ENCODE measurements at regions not wholly inside any gene's neighbourhood (a gene's known extent, or its start where the extent isn't known, plus 50 kb on each side); places are given as distances from the start of the nearest gene placed in this dataset.

DNA sequence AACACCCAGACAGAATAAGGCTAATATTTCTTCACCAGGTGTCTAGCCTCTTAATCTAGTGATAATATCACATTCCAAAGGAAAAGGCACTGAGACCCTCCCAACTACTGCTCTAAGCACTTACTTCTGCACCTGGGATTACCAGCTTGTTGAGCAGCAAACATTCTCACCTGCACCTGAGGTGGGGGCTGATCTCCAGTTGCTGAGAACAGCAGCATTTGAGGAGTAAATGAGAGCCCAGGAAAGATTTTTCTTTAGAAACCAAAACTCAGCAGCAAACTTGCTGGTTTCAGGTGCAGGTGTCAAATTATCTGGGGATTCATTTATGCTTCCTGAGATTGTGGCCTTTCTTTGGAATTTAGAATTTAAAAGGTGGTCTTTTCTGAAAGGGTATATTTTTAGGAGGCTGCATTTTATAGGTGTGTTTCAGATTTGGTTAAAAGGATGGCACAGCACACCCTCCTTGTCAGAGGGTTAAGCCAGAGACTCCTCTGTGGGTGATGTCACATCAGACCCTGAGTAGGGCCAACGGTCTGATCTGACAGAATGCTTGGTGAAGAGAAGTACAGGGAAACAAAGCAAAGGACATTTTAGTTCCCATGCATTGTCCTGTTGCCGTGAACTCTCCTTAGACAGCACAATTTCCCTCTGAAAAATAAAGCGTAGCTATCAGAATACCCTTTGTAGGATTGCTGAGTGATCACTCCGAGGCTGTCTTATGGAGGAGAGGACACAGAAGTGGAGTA is 411.0 kb upstream of the ATP11B start:
- TF ChIP-seq POLR2AphosphoS5 (IDR thresholded peaks at IDR 0.05; ENCODE audit: low read depth, low read length) (no peak), POLR2A (IDR thresholded peaks at IDR 0.05; ENCODE audit: low read depth, low read length) (no peak), TAF1 (IDR thresholded peaks at IDR 0.05; ENCODE audit: low read depth, low read length) (no peak)
